A673 (cell line): ENCODE measurements at regions not wholly inside any gene's neighbourhood (a gene's known extent, or its start where the extent isn't known, plus 50 kb on each side); places are given as distances from the start of the nearest gene placed in this dataset.

ENCODE experiments used
- EZH2 ChIP-seq: fragments of 200-600 bp; sonication (generic); IDR thresholded peaks from 2 replicates; pipeline ENCODE4 v1.6.1; 2017; ENCODE audit warnings: borderline replicate concordance, low read depth, mild to moderate bottlenecking, mixed read lengths, antibody characterized with exemption, low read length; ENCODE audit not compliant: poor library complexity, severe bottlenecking
- TF ChIP-seq, protein P1 (sequence below): fragments of 300-800, 200-600 bp; sonication (generic); conservative IDR thresholded peaks from 2 replicates; pipeline ENCODE4 v1.5.1; 2017; ENCODE audit warnings: low read depth, mild to moderate bottlenecking, antibody characterized with exemption, low read length, moderate library complexity, mixed read lengths

DNA sequence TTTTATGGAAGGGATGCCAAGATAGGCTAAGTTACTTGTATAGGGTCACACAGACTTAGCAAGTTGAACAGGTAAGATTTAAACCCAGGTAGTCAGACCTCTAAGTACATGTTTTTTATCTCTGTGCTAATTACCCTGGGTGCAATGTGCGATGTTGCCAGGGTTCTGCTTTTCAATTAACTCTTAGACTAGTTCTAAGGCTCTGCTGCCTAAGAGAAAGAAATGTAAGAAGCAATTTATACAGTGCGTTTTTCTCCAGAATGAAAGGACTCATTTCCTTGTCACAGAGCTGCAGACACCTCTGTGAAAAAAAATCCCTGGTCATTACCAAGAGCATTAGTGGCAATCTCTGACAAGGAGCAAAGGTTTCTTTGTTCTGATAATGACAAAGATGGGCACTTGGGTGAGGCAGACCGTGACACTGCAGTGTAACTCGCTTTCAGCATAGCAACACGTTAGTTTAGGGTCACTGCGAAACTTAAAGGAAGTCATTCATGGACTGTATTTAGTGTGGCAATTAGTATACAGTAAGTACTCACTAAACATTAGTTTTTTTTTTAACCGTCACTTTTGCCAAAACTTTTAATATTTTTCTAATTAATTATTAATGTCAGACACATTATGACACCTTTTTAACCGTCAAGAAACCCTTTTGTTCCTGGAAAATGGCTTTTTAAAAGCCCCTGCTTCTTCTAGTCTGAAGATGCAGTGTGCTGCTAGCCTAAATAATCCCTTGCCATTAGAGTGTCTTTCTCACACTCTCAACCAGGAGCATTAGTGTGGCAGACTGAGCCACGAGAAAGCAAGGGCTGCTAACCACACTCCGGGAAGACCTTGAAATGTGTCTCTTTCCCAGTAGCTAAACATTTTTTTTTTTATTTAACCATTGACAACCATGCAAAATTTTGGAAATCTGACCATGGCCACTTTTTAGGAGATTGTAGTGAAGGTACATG is 520.0 kb upstream of the C9orf72 start:
- TF ChIP-seq, protein P1, sequence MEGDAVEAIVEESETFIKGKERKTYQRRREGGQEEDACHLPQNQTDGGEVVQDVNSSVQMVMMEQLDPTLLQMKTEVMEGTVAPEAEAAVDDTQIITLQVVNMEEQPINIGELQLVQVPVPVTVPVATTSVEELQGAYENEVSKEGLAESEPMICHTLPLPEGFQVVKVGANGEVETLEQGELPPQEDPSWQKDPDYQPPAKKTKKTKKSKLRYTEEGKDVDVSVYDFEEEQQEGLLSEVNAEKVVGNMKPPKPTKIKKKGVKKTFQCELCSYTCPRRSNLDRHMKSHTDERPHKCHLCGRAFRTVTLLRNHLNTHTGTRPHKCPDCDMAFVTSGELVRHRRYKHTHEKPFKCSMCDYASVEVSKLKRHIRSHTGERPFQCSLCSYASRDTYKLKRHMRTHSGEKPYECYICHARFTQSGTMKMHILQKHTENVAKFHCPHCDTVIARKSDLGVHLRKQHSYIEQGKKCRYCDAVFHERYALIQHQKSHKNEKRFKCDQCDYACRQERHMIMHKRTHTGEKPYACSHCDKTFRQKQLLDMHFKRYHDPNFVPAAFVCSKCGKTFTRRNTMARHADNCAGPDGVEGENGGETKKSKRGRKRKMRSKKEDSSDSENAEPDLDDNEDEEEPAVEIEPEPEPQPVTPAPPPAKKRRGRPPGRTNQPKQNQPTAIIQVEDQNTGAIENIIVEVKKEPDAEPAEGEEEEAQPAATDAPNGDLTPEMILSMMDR: no peak
- TF ChIP-seq EZH2: no peak
